ENCODE measurements at regions not wholly inside any gene's neighbourhood (a gene's known extent, or its start where the extent isn't known, plus 50 kb on each side); places are given as distances from the start of the nearest gene placed in this dataset.

DNA sequence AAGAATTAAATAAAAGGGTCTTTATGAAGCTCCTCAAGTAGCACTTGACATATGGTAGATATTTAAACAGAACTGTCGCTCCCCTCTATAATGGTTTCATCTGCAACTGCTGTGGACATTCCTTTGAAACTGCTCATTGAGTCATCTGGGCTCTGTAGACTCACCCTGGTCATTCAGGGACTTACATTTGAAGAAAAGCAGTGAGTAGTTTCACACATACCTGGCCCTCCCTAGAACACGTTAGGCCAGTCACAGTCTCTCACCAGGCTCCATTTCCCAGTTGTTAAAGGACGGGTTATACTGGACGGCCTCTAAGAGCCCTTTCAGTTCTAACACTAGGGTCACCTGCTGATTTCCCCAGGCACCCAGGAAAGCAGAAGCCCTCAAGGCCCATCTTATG lies 217.0 kb downstream of the BCL11B start:
- TF ChIP-seq, protein P1, sequence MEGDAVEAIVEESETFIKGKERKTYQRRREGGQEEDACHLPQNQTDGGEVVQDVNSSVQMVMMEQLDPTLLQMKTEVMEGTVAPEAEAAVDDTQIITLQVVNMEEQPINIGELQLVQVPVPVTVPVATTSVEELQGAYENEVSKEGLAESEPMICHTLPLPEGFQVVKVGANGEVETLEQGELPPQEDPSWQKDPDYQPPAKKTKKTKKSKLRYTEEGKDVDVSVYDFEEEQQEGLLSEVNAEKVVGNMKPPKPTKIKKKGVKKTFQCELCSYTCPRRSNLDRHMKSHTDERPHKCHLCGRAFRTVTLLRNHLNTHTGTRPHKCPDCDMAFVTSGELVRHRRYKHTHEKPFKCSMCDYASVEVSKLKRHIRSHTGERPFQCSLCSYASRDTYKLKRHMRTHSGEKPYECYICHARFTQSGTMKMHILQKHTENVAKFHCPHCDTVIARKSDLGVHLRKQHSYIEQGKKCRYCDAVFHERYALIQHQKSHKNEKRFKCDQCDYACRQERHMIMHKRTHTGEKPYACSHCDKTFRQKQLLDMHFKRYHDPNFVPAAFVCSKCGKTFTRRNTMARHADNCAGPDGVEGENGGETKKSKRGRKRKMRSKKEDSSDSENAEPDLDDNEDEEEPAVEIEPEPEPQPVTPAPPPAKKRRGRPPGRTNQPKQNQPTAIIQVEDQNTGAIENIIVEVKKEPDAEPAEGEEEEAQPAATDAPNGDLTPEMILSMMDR (IDR thresholded peaks at IDR 0.05; ENCODE audit: low read depth, low read length): no peak
- CTCF ChIA-PET: no interaction called here
- Histone ChIP-seq H3K27ac (ENCODE audit: low read depth, low read length) (no peak overlapping the region), H3K9me3 (ENCODE audit: control insufficient read depth, insufficient read depth, low read length) (peaks cover 24% of the 10 kb centered on the region), H3K27me3 (ENCODE audit: control insufficient read depth, insufficient read depth, low read length) (no peaks in the 10 kb centered on the region), H3K4me3 (ENCODE audit: low read depth, low read length) (no peak overlapping the region)
- no peak for DNase-seq (ENCODE audit: low read depth, low spot score)
- POLR2A ChIA-PET: no interaction called here

GRCh38 chr14:99055816-99056215 lies 216.2 kb downstream of the BCL11B start:
- ChIA-PET CTCF (no interaction called here), POLR2A (no interaction called here)
- Histone ChIP-seq H3K9me3 (ENCODE audit: control insufficient read depth, insufficient read depth, low read length) (peaks cover 24% of the 10 kb centered on the region), H3K4me3 (ENCODE audit: low read depth, low read length) (no peak overlapping the region), H3K27me3 (ENCODE audit: control insufficient read depth, insufficient read depth, low read length) (no peaks in the 10 kb centered on the region), H3K27ac (ENCODE audit: low read depth, low read length) (no peak overlapping the region)
- TF ChIP-seq, protein P1 (IDR thresholded peaks at IDR 0.05; ENCODE audit: low read depth, low read length): no peak
- no peak for DNase-seq (ENCODE audit: low read depth, low spot score)

GRCh38 chr14:99057576-99058083 lies 214.4 kb downstream of the BCL11B start:
- no peak for DNase-seq (ENCODE audit: low read depth, low spot score)
- Histone ChIP-seq H3K27ac (ENCODE audit: low read depth, low read length) (no peak overlapping the region), H3K27me3 (ENCODE audit: control insufficient read depth, insufficient read depth, low read length) (no peaks in the 10 kb centered on the region), H3K4me3 (ENCODE audit: low read depth, low read length) (no peak overlapping the region), H3K9me3 (ENCODE audit: control insufficient read depth, insufficient read depth, low read length) (peaks cover 24% of the 10 kb centered on the region)
- TF ChIP-seq, protein P1 (IDR thresholded peaks at IDR 0.05; ENCODE audit: low read depth, low read length): no peak
- ChIA-PET POLR2A (no interaction called here), CTCF (no interaction called here)

GRCh38 chr14:99058542-99058941 lies 213.5 kb downstream of the BCL11B start:
- no peak overlapping the region for H3K4me3 ChIP-seq (ENCODE audit: low read depth, low read length)
- no peak for DNase-seq (ENCODE audit: low read depth, low spot score)
- POLR2A ChIA-PET: no interaction called here
- CTCF ChIA-PET: no interaction called here
- H3K27ac ChIP-seq (ENCODE audit: low read depth, low read length): no peak overlapping the region
- peaks cover 24% of the 10 kb centered on the region for H3K9me3 ChIP-seq (ENCODE audit: control insufficient read depth, insufficient read depth, low read length)
- TF ChIP-seq, protein P1 (IDR thresholded peaks at IDR 0.05; ENCODE audit: low read depth, low read length): no peak
- no peaks in the 10 kb centered on the region for H3K27me3 ChIP-seq (ENCODE audit: control insufficient read depth, insufficient read depth, low read length)

DNA sequence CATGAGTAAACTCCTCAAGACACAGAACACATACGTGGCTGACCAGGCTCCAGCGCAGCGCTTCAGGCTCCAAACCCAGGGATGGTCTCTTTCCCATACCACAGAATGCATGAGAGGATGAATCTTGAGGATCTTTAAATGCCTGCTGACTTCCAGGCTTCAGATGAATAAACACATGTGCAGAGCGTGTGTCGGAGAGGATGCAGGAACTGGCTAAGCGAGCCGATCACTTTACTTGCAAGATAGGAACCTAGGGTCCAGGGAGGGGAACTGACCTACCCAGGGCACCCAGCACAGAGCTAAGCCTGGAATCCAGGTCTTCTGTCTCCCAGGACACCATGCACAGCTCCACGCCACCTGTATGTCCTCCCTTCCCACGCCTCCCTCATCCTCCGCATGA lies 209.8 kb downstream of the BCL11B start:
- no peak overlapping the region for H3K4me3 ChIP-seq (ENCODE audit: low read depth, low read length)
- H3K27me3 ChIP-seq (ENCODE audit: control insufficient read depth, insufficient read depth, low read length): no peaks in the 10 kb centered on the region
- peaks cover 39% of the 10 kb centered on the region for H3K9me3 ChIP-seq (ENCODE audit: control insufficient read depth, insufficient read depth, low read length)
- POLR2A ChIA-PET: no interaction called here
- no peak for DNase-seq (ENCODE audit: low read depth, low spot score)
- TF ChIP-seq, protein P1 (IDR thresholded peaks at IDR 0.05; ENCODE audit: low read depth, low read length): no peak
- H3K27ac ChIP-seq (ENCODE audit: low read depth, low read length): no peak overlapping the region
- CTCF ChIA-PET: no interaction called here

All from AG04450 (cell line).